Gastrocnemius medialis (tissue), 4 donors: ENCODE measurements at regions not wholly inside any gene's neighbourhood (a gene's known extent, or its start where the extent isn't known, plus 50 kb on each side); places are given as distances from the start of the nearest gene placed in this dataset.

ENCODE experiments used
- ATAC-seq, 2 donors: fragments of 150-250 bp; one replicate each; pipeline ENCODE4 v1.9.1; 2016
- DNase-seq, 2 donors: peaks; one replicate each; pipeline ENCODE4 v3.0.0-alpha.2; 2019
- H3K27ac ChIP-seq, 4 donors: fragments of 200-600 bp; sonication (generic); 1 replicate in 1 of 4; 2 replicates in 3 of 4; pipeline ENCODE4 v1.5.1; 2016 to 2018; ENCODE audit warnings: mild to moderate bottlenecking in 2 of 4, moderate library complexity in 1 of 4
- H3K27me3 ChIP-seq, 3 donors: fragments of 200-600 bp; sonication (generic) in 2 of 3; 1 replicate in 1 of 3; 2 replicates in 2 of 3; pipeline versions ENCODE4 v1.5.1 to v1.6.0; 2016 to 2019; ENCODE audit warnings: mild to moderate bottlenecking in 1 of 3, moderate library complexity in 1 of 3
- H3K36me3 ChIP-seq, 2 donors: fragments of 200-600 bp; sonication (generic) in 1 of 2; one replicate each; pipeline ENCODE4 v1.5.1; 2017 to 2018
- H3K4me1 ChIP-seq, 2 donors: fragments of 200-600 bp; sonication (generic) in 1 of 2; one replicate each; pipeline ENCODE4 v1.5.1; 2016 to 2017; ENCODE audit warnings: mild to moderate bottlenecking in 2 of 2
- H3K4me3 ChIP-seq, 4 donors: fragments of 200-600 bp; sonication (generic) in 3 of 4; 1 replicate in 1 of 4; 2 replicates in 3 of 4; pipeline ENCODE4 v1.5.1; 2016 to 2019; ENCODE audit warnings: mild to moderate bottlenecking in 2 of 4
- H3K9me3 ChIP-seq, 3 donors: fragments of 200-600 bp; sonication (generic) in 2 of 3; 1 replicate in 1 of 3; 2 replicates in 2 of 3; pipeline ENCODE4 v1.5.1; 2016 to 2019
- POLR2A ChIP-seq, 2 donors: fragments of 450-650 bp; IDR thresholded peaks; one replicate each; pipeline ENCODE4 v1.6.1; 2017; ENCODE audit warnings: antibody characterized with exemption in 2 of 2, mild to moderate bottlenecking in 2 of 2, moderate library complexity in 2 of 2
- in situ Hi-C, 4 donors: fragments of 200-750 bp; cut with MboI; loops; one replicate each; pipeline versions ENCODE4 v1.15.0 to v1.8.0; 2017; ENCODE audit warnings: low sequenced_read_pairs in 4 of 4
- intact Hi-C: fragments of 100-400 bp; cut with DNase I; formaldehyde crosslinking; loops from one replicate; pipeline ENCODE4 v1.15.1; 2023; ENCODE audit warnings: low total_unique reads
- TF ChIP-seq, protein P1 (sequence below), 5 experiments: fragments of 450-650 bp in 3 of 5; fragments of 200-600 bp in 2 of 5; sonication (generic) in 2 of 5; IDR thresholded peaks in 4 of 5; conservative IDR thresholded peaks in 1 of 5; 1 replicate in 4 of 5; 2 replicates in 1 of 5; pipeline ENCODE4 v1.5.1; 2016 to 2019; ENCODE audit warnings: antibody characterized with exemption in 5 of 5, mild to moderate bottlenecking in 3 of 5, moderate library complexity in 3 of 5

DNA sequence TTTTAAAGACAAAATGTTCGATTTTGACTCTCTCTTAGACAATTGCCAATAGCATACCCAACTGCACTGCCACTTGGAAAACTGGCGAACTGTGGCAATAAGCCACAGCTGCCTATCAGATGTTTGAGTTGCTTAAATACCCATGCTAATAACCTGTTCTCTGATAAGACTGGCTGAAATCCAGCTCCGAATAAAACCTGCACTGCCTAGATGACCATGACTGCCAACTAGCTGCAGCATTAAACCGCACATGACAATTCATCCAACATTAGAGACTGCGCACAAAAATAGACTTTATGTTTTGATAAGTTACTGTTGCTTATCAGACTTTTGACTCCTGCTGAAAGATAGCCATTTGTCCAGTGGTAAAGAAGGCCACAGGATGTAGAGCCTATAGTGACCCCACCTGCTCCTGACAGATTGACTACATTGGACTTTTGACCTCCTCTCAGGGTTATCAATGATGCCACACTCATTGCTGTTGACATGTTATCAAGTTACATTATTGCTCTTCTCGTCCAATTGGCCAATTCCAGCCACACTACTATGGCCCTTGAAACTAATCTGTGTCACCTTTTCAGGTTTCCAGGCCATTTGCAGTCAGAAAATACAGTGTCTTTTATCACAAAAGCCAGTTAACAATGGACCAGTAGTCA, 299.0 kb downstream of the HGF start:
- DNase-seq (no peak), ATAC-seq (no peak)
- H3K4me3 ChIP-seq: no peak overlapping the region
- no peaks in the 10 kb centered on the region for H3K36me3 ChIP-seq
- TF ChIP-seq POLR2A (IDR thresholded peaks at IDR 0.05): no peak
- TF ChIP-seq, protein P1, sequence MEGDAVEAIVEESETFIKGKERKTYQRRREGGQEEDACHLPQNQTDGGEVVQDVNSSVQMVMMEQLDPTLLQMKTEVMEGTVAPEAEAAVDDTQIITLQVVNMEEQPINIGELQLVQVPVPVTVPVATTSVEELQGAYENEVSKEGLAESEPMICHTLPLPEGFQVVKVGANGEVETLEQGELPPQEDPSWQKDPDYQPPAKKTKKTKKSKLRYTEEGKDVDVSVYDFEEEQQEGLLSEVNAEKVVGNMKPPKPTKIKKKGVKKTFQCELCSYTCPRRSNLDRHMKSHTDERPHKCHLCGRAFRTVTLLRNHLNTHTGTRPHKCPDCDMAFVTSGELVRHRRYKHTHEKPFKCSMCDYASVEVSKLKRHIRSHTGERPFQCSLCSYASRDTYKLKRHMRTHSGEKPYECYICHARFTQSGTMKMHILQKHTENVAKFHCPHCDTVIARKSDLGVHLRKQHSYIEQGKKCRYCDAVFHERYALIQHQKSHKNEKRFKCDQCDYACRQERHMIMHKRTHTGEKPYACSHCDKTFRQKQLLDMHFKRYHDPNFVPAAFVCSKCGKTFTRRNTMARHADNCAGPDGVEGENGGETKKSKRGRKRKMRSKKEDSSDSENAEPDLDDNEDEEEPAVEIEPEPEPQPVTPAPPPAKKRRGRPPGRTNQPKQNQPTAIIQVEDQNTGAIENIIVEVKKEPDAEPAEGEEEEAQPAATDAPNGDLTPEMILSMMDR (IDR thresholded peaks at IDR 0.05 in 4 of 5, conservative IDR thresholded peaks at IDR 0.05 in 1 of 5): no peak
- intact Hi-C loops: loop anchor here (1.0 kb wide), 1 partner anchor 772 kb away; no protein-coding TSS in a partner anchor
- in situ Hi-C loops: loop anchor here (5.0 to 25.0 kb wide), 5 partner anchors 559 to 1059 kb away; partner anchors contain the start of gene SEMA3C (in 1 of the 4)
- no peak overlapping the region for H3K27ac ChIP-seq
- H3K27me3 ChIP-seq: no peaks in the 10 kb centered on the region
- no peaks in the 10 kb centered on the region for H3K9me3 ChIP-seq
- H3K4me1 ChIP-seq: no peaks in the 10 kb centered on the region

DNA sequence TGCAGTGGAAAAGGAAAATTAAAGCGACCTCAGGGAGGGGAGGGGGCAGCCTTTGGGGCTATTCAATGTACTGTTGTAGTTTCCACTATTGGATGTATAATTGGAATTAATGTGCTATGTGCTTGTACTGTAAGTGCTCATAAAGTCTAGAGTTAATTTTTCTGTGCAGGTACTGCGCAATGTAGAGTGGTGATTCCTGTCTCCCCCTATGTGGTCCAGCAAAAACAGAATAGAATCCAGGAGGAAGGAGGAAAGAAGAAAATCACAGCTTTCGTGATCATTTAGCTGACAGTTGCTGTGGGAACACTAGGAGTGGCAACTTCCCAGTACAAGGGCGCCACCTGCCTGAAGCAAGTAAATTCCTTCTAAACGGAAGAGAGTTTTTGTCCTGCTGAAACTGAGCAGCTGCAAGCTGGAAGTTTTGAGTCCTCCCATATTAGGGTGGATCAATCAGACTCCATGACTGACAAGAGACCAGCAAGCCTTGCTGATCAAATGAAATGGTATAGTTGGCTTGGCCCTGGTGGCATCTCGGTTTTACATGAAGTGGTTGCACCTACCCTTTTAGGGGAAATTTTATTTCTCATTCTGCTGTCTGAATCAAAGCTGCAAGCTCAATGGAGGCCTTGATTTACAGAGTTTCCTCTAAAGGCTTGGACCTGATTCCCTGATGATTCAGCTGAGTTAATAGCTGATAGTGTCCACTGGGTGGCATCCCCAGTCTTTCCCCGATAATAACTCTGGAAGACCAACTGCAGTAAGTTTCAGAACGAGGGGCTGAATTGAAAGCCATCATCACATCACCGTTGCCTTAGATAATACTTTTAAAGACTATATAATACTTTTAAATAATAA, 299.8 kb downstream of the HGF start:
- DNase-seq (peak; percentile 23 to 40), ATAC-seq (peak in 1 of 2 donors; percentile 55)
- Histone ChIP-seq H3K9me3 (no peaks in the 10 kb centered on the region), H3K27me3 (no peaks in the 10 kb centered on the region), H3K27ac (no peak overlapping the region), H3K4me1 (no peaks in the 10 kb centered on the region), H3K36me3 (no peaks in the 10 kb centered on the region), H3K4me3 (no peak overlapping the region)
- TF ChIP-seq, protein P1 (IDR thresholded peaks at IDR 0.05 in 4 of 5, conservative IDR thresholded peaks at IDR 0.05 in 1 of 5): peak; percentile 39 to 65 (median 50)
- no peak for TF ChIP-seq POLR2A (IDR thresholded peaks at IDR 0.05)
- intact Hi-C loops (loop anchor here (1.0 kb wide), 1 partner anchor 771 kb away; no protein-coding TSS in a partner anchor), in situ Hi-C loops (loop anchor here (5.0 to 25.0 kb wide), 6 partner anchors 558 to 1058 kb away; partner anchors contain the start of gene SEMA3C (in 1 of the 4))

DNA sequence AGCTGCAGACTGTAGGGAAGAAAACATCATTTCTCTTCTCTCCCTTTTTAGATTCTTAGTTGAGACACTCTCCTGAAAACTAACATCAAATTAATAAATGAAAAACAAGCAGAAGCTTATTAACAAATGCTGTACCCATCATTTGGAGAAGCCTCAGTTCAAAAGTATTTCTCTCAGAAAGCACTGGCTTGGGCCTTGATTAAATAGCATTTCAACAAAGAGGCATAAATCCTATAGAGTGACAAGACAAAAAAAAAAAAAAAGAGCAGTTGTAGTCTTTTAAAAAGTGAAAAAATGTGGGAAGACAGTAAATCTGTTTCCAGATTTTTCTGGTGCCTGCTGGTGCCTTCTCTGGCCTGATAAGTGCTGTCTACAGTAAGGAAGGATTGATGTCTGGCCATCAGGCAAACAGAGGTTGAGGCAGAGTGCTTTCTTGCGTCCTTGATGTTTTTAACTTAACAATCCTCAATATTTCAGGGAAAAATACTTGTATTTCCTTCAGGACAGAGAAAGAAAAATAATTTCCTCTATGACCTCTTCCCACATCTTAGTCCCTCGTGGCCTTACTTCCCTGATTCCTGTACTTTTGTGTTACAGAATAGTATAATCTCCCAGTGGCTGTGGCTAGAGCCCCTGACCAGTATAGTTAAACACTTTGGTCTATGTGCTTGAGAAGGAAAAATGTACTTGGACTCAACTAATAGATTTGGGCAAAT, 300.5 kb downstream of the HGF start:
- H3K36me3 ChIP-seq: no peaks in the 10 kb centered on the region
- in situ Hi-C loops (loop anchor here in 3 of 4 donors (10.0 to 25.0 kb wide), 4 partner anchors 557 to 1057 kb away; partner anchors contain the start of gene SEMA3C (in 1 of the 3)), intact Hi-C loops (no loop called here)
- no peak overlapping the region for H3K27ac ChIP-seq
- DNase-seq: no peak
- no peaks in the 10 kb centered on the region for H3K9me3 ChIP-seq
- no peak for ATAC-seq
- H3K27me3 ChIP-seq: no peaks in the 10 kb centered on the region
- no peak overlapping the region for H3K4me3 ChIP-seq
- H3K4me1 ChIP-seq: no peaks in the 10 kb centered on the region
- no peak for TF ChIP-seq POLR2A (IDR thresholded peaks at IDR 0.05)
- TF ChIP-seq, protein P1 (IDR thresholded peaks at IDR 0.05 in 4 of 5, conservative IDR thresholded peaks at IDR 0.05 in 1 of 5): no peak

DNA sequence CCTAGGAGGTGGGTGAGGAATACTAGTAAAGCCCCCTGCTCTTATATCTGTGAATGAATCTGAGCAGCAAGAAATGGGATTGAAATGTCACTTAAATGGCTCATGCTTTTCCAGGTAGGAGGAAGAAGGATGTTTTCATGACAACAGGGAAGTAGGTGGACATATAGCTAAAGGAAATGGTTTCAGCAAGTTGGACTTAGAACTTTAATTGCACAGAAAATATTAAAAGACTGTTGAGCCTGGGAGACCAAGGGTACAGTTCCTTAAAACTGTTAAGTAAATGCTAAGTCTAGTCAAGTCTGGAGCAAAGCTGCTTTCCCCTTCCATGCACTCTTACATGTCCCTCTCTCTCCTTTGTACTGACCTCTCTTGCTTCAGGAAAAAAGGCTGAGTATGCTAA, 301.3 kb downstream of the HGF start:
- in situ Hi-C loops (loop anchor here in 3 of 4 donors (10.0 to 25.0 kb wide), 4 partner anchors 556 to 1056 kb away; partner anchors contain the start of gene SEMA3C (in 1 of the 3)), intact Hi-C loops (no loop called here)
- ATAC-seq: no peak

More for the DNA sequence above, 301.3 kb downstream of the HGF start:
- Histone ChIP-seq H3K27me3 (no peaks in the 10 kb centered on the region), H3K4me3 (no peak overlapping the region), H3K36me3 (no peaks in the 10 kb centered on the region), H3K9me3 (no peaks in the 10 kb centered on the region), H3K4me1 (no peaks in the 10 kb centered on the region), H3K27ac (no peak overlapping the region)
- no peak for DNase-seq
- TF ChIP-seq, protein P1 (IDR thresholded peaks at IDR 0.05 in 4 of 5, conservative IDR thresholded peaks at IDR 0.05 in 1 of 5): no peak
- no peak for TF ChIP-seq POLR2A (IDR thresholded peaks at IDR 0.05)
